IPS-15b (cell line): ENCODE measurements at regions not wholly inside any gene's neighbourhood (a gene's known extent, or its start where the extent isn't known, plus 50 kb on each side); places are given as distances from the start of the nearest gene placed in this dataset.

ENCODE experiments used
- H3K27me3 ChIP-seq: one replicate; pipeline ENCODE4 v1.6.1; 2013; ENCODE audit warnings: low read length; ENCODE audit not compliant: control insufficient read depth, insufficient read depth
- H3K36me3 ChIP-seq: one replicate; pipeline ENCODE4 v1.6.1; 2013; ENCODE audit warnings: low read length; ENCODE audit not compliant: control insufficient read depth, insufficient read depth
- H3K4me1 ChIP-seq: one replicate; pipeline ENCODE4 v1.6.1; 2013; ENCODE audit warnings: mild to moderate bottlenecking, low read length; ENCODE audit not compliant: control insufficient read depth, insufficient read depth
- H3K4me3 ChIP-seq: one replicate; pipeline ENCODE4 v1.5.1; 2013; ENCODE audit warnings: low read depth, low read length
- H3K9ac ChIP-seq: one replicate; pipeline ENCODE4 v1.6.1; 2013; ENCODE audit warnings: low read depth, mild to moderate bottlenecking, low read length
- H3K9me3 ChIP-seq: one replicate; pipeline ENCODE4 v1.6.1; 2013; ENCODE audit warnings: mild to moderate bottlenecking, low read length; ENCODE audit not compliant: control insufficient read depth, insufficient read depth

DNA sequence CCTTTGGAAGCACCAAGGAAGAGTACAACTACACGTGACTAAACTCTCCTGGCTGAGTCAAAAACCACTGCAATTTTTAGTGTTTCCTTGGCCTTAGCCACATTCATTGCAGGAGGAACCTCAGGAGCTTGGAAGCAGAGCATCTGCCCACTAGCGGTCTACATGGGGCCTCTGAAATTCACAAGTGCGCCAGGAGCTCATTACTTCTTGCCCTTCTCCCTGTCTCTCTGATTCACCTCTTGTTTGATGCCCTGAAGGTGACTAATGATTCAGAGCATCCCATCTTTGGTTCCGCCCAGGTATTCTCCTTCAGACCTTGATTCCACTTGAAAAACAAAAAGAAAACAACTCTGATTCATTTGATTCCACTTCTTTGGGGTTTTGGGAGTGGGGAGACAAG, 201.1 kb upstream of the LPP start:
- H3K36me3 ChIP-seq: no peaks in the 10 kb centered on the region

DNA sequence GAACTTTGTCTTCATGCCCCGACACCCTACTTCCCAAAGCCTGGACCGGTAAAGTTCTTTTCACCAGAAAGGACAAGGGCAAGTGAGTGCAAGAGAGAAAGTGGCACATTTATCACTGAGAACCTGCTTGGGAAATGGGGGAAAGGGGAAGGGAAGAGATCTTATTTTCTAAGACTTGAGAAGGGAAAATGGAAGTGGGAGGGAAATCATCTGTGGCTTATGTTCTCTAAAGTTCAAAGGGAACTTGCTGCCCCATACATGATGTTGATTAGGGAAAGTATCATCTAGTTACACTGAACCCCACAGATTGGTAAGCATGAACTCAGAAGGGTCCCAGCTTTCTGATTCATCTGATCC, 199.5 kb upstream of the LPP start:
- Histone ChIP-seq H3K4me3 (no peak overlapping the region), H3K4me1 (no peaks in the 10 kb centered on the region), H3K9me3 (no peaks in the 10 kb centered on the region), H3K27me3 (no peaks in the 10 kb centered on the region), H3K36me3 (no peaks in the 10 kb centered on the region), H3K9ac (no peak overlapping the region)

More for the DNA sequence above, 201.1 kb upstream of the LPP start:
- no peak overlapping the region for H3K4me3 ChIP-seq
- no peaks in the 10 kb centered on the region for H3K27me3 ChIP-seq
- no peaks in the 10 kb centered on the region for H3K4me1 ChIP-seq
- H3K9me3 ChIP-seq: no peaks in the 10 kb centered on the region
- H3K9ac ChIP-seq: no peak overlapping the region

DNA sequence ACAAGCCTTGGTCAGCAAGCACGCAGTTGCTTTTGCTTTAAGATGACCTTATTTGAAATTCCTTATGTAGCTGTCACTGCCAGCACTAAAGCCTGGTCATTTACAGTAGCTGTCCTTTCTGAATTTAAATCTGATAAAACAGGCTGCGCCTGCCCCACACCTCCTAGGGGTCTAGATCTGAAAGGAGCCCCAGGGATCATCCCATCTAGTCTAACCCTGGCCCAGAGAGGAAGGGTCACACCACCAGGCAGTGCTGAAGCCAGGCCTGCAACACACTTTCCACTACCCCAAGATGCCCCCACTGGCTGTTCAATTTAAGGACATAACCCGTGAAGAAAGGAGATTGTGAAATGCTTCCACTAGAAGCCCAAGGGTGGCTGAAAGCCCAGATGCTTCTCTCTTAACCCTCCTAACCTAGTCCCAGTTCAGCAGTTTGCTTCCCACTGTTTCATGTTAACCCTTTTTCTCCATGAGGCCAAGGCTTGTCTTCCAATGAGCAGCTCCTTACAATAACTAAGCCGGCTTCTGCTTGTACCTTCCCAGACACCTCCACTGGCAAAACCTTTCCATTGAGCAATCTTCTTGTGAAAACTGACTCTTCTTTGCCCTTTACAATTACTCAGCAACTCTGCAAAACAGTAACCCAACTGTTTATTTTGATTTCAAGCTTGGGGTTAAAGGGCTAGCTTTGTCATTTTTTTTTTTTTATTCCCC, 198.9 kb upstream of the LPP start:
- no peak overlapping the region for H3K9ac ChIP-seq
- H3K4me3 ChIP-seq: no peak overlapping the region
- no peaks in the 10 kb centered on the region for H3K27me3 ChIP-seq
- no peaks in the 10 kb centered on the region for H3K9me3 ChIP-seq
- no peaks in the 10 kb centered on the region for H3K36me3 ChIP-seq
- no peaks in the 10 kb centered on the region for H3K4me1 ChIP-seq

DNA sequence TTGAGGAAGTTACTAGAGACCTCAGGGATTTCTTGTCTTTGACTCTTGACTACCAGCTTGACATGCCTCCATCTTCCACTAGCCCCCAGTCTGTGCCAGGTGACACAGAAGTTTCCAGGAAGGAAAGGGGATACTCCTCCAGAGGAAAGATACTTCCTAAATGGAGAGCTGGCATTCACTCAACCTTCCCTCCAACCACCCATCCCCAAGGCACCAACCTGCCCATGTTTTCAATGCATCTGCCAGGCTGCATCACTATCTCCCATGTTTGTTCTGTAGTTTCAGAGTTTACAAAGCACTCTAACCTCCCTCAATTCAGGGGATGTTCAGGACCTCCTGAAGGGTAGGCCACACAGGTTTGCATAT, 198.4 kb upstream of the LPP start:
- Histone ChIP-seq H3K4me1 (no peaks in the 10 kb centered on the region), H3K4me3 (no peak overlapping the region), H3K9ac (no peak overlapping the region), H3K36me3 (no peaks in the 10 kb centered on the region), H3K9me3 (no peaks in the 10 kb centered on the region), H3K27me3 (no peaks in the 10 kb centered on the region)

DNA sequence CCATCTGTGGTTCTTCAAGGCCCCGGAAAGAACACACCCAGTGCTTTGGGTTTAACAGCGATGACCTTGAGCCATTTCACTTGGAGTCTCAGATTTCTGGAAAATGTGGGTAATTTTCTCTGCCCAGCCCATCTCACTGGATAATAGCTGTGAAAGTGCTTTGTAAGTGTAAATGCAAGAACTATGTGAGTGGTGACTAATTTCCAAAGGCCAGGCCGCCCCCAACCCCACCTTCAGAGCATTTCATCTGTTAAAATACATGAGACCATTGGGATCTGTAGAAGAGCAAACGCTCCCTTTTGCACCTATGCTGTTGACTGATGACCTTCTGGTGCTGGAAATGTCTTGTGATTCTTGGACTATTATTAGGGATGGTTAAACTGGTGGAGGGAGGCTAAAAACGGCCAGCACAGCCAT, 196.8 kb upstream of the LPP start:
- H3K9ac ChIP-seq: no peak overlapping the region
- H3K4me3 ChIP-seq: no peak overlapping the region
- H3K4me1 ChIP-seq: no peaks in the 10 kb centered on the region
- H3K36me3 ChIP-seq: no peaks in the 10 kb centered on the region
- H3K9me3 ChIP-seq: no peaks in the 10 kb centered on the region
- no peaks in the 10 kb centered on the region for H3K27me3 ChIP-seq

DNA sequence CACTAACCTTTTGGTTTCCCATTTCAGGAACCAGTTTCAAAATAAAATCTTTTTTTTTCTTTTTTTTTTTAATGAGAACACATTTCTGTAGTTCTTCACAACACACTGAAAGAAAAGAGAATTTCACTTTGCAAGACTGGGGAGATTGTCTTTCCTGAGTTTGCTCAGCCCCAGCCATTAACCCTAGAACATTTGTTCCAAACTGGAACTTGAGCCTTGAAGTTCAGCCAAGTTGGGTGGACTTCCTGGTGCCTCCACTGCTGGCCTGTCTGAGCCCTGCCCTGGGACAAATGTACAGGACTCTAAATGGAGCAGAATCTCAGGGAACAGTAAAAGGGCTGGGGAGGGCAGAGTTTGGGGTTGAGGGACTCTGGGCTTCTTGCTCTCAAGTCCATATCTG, 196.4 kb upstream of the LPP start:
- H3K4me1 ChIP-seq: no peaks in the 10 kb centered on the region
- no peaks in the 10 kb centered on the region for H3K27me3 ChIP-seq
- no peaks in the 10 kb centered on the region for H3K36me3 ChIP-seq
- H3K9me3 ChIP-seq: no peaks in the 10 kb centered on the region
- no peak overlapping the region for H3K4me3 ChIP-seq
- no peak overlapping the region for H3K9ac ChIP-seq

DNA sequence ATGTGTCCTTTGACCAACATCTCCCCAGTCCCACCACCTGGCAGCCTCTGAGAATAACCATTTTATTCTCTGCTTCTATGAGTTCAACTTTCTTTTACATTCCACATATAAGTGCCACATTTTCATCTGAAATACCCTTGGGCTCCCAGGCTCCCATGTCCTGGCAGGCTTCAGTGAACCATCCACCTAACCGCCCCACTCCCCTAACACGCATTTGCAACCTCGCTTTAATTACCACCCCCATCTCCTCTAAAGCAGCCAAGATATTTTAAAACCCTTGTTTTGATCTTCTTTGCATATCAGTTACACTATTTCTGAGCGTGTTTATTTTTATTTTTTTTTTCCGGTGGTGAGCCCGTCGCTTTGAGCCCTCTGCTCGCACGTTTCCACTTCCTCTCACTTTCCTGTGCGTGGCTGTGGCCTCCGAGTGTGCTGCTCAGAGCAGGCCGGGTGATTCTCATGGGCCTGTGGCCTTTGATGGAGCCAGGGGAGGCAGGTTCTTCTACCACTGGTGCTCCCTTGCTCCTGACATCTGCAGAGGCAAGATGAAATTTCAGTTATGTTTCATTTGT, 195.4 kb upstream of the LPP start:
- H3K9ac ChIP-seq: no peak overlapping the region
- H3K9me3 ChIP-seq: no peaks in the 10 kb centered on the region
- H3K27me3 ChIP-seq: no peaks in the 10 kb centered on the region
- H3K4me1 ChIP-seq: no peaks in the 10 kb centered on the region
- no peaks in the 10 kb centered on the region for H3K36me3 ChIP-seq
- no peak overlapping the region for H3K4me3 ChIP-seq

GRCh38 chr3:187960820-187961219, 193.1 kb upstream of the LPP start:
- Histone ChIP-seq H3K27me3 (no peaks in the 10 kb centered on the region), H3K36me3 (no peaks in the 10 kb centered on the region), H3K9ac (no peak overlapping the region), H3K4me3 (no peak overlapping the region), H3K9me3 (no peaks in the 10 kb centered on the region), H3K4me1 (no peaks in the 10 kb centered on the region)

DNA sequence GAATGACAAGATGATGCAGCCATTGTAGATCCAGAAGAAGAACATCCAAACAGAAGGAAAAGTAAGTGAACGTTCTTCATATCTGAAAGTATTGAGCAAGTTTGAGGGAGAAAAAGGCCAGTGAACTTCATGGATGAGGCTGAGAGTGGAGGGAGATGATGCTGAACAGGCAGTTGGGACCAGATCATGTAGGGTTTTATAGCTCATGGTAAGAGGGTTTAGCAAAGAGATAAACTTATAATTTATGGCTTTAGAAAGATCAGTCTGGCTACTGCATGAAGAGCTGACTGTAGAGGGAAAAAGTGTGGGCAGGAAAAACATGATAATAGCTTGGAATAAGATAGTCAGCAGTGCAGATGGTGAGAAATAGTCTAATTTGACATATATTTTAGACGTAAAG, 192.6 kb upstream of the LPP start:
- no peak overlapping the region for H3K4me3 ChIP-seq
- no peak overlapping the region for H3K9ac ChIP-seq
- H3K27me3 ChIP-seq: no peaks in the 10 kb centered on the region
- H3K36me3 ChIP-seq: no peaks in the 10 kb centered on the region
- no peaks in the 10 kb centered on the region for H3K9me3 ChIP-seq
- no peaks in the 10 kb centered on the region for H3K4me1 ChIP-seq

DNA sequence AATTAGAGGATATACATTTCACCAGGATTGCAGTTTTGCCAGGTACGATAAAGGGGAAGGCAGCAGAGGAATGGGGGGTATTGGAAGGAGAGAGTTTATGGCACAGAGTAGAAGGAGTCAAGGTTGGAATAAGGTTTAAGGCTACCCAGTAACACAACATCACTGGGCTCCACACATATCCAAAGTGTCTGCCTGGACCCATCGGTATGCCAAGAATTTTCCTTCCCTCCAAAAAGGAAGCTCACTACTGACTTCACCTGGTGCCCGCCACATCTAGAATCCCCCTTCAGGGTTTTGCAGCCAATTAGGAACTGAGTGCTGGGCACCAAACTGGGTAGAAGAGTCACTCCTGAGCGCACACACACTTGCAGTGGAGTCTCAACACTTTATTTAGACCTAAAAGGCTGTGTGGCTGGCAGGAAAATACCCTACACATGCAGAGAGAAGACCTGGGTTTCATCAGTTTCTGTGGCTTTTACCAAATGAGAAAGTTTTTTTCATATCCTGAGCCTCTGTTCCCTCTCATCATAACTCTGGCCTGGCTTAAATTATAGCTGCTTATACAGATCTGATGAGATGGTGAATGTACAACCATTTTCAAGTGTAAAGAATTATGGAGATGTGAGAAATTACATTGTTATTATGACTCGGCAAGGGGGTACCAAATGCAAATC, 190.8 kb upstream of the LPP start:
- Histone ChIP-seq H3K27me3 (no peaks in the 10 kb centered on the region), H3K9me3 (no peaks in the 10 kb centered on the region), H3K4me1 (no peaks in the 10 kb centered on the region), H3K4me3 (no peak overlapping the region), H3K36me3 (no peaks in the 10 kb centered on the region), H3K9ac (no peak overlapping the region)

- no peak overlapping the region for H3K4me3 ChIP-seq
- H3K4me1 ChIP-seq: no peaks in the 10 kb centered on the region
- H3K9me3 ChIP-seq: no peaks in the 10 kb centered on the region
- no peaks in the 10 kb centered on the region for H3K36me3 ChIP-seq
- no peaks in the 10 kb centered on the region for H3K27me3 ChIP-seq
- no peak overlapping the region for H3K9ac ChIP-seq
These were observed 190.1 kb upstream of the LPP start for GRCh38 chr3:187963677-187964385.

- Histone ChIP-seq H3K4me3 (no peak overlapping the region), H3K27me3 (no peaks in the 10 kb centered on the region), H3K4me1 (no peaks in the 10 kb centered on the region), H3K9ac (no peak overlapping the region), H3K36me3 (no peaks in the 10 kb centered on the region), H3K9me3 (no peaks in the 10 kb centered on the region)
These were observed 189.2 kb upstream of the LPP start for GRCh38 chr3:187964760-187965159.
